SK-N-SH treated with all-trans-retinoic acid at 6 μM for 48 hours (cell line): ENCODE measurements at regions not wholly inside any gene's neighbourhood (a gene's known extent, or its start where the extent isn't known, plus 50 kb on each side); places are given as distances from the start of the nearest gene placed in this dataset.

Experiments used
- ATAC-seq: fragments of 200-7000 bp; cut with Tn5 transposase; 3 replicates; pipeline ENCODE4 v1.9.1; 2020; ENCODE audit warnings: mild to moderate bottlenecking, moderate library complexity
- ARNTL ChIP-seq: fragments of 450-650 bp; formaldehyde crosslinking; IDR thresholded peaks from 2 replicates; pipeline ENCODE4 v1.5.0; 2020; ENCODE audit warnings: low read depth, mild to moderate bottlenecking, moderate library complexity, borderline replicate concordance
- BACH2 ChIP-seq: fragments of 250-450 bp; sonication (Bioruptor Pico); IDR thresholded peaks from 2 replicates; pipeline ENCODE4 v1.9.0; 2021; ENCODE audit warnings: mild to moderate bottlenecking, borderline replicate concordance
- CREB5 ChIP-seq: fragments of 250-450 bp; sonication (Bioruptor Pico); IDR thresholded peaks from 2 replicates; pipeline ENCODE4 v1.5.1; 2020; ENCODE audit warnings: low read depth, mild to moderate bottlenecking, moderate library complexity
- CSDC2 ChIP-seq: fragments of 250-450 bp; sonication (Bioruptor Pico); IDR thresholded peaks from 2 replicates; pipeline ENCODE4 v1.5.0; 2020; ENCODE audit warnings: mild to moderate bottlenecking, moderate library complexity
- GLIS3 ChIP-seq: fragments of 250-450 bp; sonication (Bioruptor Pico); IDR thresholded peaks from 2 replicates; pipeline ENCODE4 v1.5.0; 2020; ENCODE audit warnings: mild to moderate bottlenecking, moderate library complexity
- ISL1 ChIP-seq: fragments of 250-450 bp; sonication (Bioruptor Pico); IDR thresholded peaks from 2 replicates; pipeline ENCODE4 v2.1.2; 2022; ENCODE audit warnings: mild to moderate bottlenecking, moderate library complexity
- PATZ1 ChIP-seq: fragments of 250-450 bp; sonication (Bioruptor Pico); IDR thresholded peaks from 2 replicates; pipeline ENCODE4 v1.8.0; 2020; ENCODE audit warnings: mild to moderate bottlenecking, moderate library complexity, borderline replicate concordance
- PPARA ChIP-seq: fragments of 250-450 bp; sonication (Bioruptor Pico); IDR thresholded peaks from 2 replicates; pipeline ENCODE4 v1.5.0; 2020; ENCODE audit warnings: mild to moderate bottlenecking, borderline replicate concordance
- RARB ChIP-seq: fragments of 250-450 bp; sonication (Bioruptor Pico); IDR thresholded peaks from 2 replicates; pipeline ENCODE4 v1.8.0; 2021; ENCODE audit warnings: mild to moderate bottlenecking, moderate library complexity
- SNAI2 ChIP-seq: fragments of 250-450 bp; sonication (Bioruptor Pico); IDR thresholded peaks from 2 replicates; pipeline ENCODE4 v1.5.0; 2020; ENCODE audit warnings: mild to moderate bottlenecking, moderate library complexity
- TCF4 ChIP-seq: fragments of 250-450 bp; sonication (Bioruptor Pico); IDR thresholded peaks from 2 replicates; pipeline ENCODE4 v1.8.0; 2021; ENCODE audit warnings: mild to moderate bottlenecking, moderate library complexity, borderline replicate concordance
- TOX ChIP-seq: fragments of 250-450 bp; sonication (Bioruptor Pico); IDR thresholded peaks from 2 replicates; pipeline ENCODE4 v1.8.0; 2021; ENCODE audit warnings: mild to moderate bottlenecking, moderate library complexity, borderline replicate concordance
- ZC3H10 ChIP-seq: fragments of 250-450 bp; sonication (Bioruptor Pico); IDR thresholded peaks from 2 replicates; pipeline ENCODE4 v1.5.1; 2021; ENCODE audit warnings: mild to moderate bottlenecking, moderate library complexity
- ZFP3 ChIP-seq: fragments of 250-450 bp; sonication (Bioruptor Pico); IDR thresholded peaks from 2 replicates; pipeline ENCODE4 v1.5.0; 2020; ENCODE audit warnings: mild to moderate bottlenecking, moderate library complexity
- ZFP30 ChIP-seq: fragments of 450-650 bp; formaldehyde crosslinking; IDR thresholded peaks from 2 replicates; pipeline ENCODE4 v1.5.0; 2022; ENCODE audit warnings: mild to moderate bottlenecking, moderate library complexity
- ZNF8 ChIP-seq: fragments of 450-650 bp; formaldehyde crosslinking; IDR thresholded peaks from 2 replicates; pipeline ENCODE4 v1.5.0; 2020; ENCODE audit warnings: mild to moderate bottlenecking, moderate library complexity
- TF ChIP-seq, protein P1 (sequence below): fragments of 250-450 bp; sonication (Bioruptor Pico); IDR thresholded peaks from 2 replicates; pipeline ENCODE4 v1.8.0; 2021; ENCODE audit warnings: low read depth, mild to moderate bottlenecking, moderate library complexity, borderline replicate concordance

- TF ChIP-seq ZNF8 (CRISPR knock-in tag), result no peak
- no peak for TF ChIP-seq PATZ1 (CRISPR knock-in tag)
- no peak for TF ChIP-seq ZFP3 (CRISPR knock-in tag)
- no peak for TF ChIP-seq GLIS3
- no peak for ATAC-seq
These were observed 812.6 kb upstream of the ADGRL4 start for GRCh38 chr1:79819140-79819539.

GRCh38 chr1:79817031-79817560 is 810.6 kb upstream of the ADGRL4 start:
- TF ChIP-seq TCF4 (CRISPR knock-in tag) (no peak), SNAI2 (no peak), CREB5 (CRISPR knock-in tag) (no peak), ISL1 (CRISPR knock-in tag) (no peak), ARNTL (CRISPR knock-in tag) (no peak), PPARA (CRISPR knock-in tag) (no peak), GLIS3 (no peak), BACH2 (CRISPR knock-in tag) (no peak)
- TF ChIP-seq, protein P1, sequence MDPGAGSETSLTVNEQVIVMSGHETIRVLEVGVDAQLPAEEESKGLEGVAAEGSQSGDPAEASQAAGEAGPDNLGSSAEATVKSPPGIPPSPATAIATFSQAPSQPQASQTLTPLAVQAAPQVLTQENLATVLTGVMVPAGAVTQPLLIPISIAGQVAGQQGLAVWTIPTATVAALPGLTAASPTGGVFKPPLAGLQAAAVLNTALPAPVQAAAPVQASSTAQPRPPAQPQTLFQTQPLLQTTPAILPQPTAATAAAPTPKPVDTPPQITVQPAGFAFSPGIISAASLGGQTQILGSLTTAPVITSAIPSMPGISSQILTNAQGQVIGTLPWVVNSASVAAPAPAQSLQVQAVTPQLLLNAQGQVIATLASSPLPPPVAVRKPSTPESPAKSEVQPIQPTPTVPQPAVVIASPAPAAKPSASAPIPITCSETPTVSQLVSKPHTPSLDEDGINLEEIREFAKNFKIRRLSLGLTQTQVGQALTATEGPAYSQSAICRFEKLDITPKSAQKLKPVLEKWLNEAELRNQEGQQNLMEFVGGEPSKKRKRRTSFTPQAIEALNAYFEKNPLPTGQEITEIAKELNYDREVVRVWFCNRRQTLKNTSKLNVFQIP (CRISPR knock-in tag), result no peak
- ATAC-seq, result no peak

DNA sequence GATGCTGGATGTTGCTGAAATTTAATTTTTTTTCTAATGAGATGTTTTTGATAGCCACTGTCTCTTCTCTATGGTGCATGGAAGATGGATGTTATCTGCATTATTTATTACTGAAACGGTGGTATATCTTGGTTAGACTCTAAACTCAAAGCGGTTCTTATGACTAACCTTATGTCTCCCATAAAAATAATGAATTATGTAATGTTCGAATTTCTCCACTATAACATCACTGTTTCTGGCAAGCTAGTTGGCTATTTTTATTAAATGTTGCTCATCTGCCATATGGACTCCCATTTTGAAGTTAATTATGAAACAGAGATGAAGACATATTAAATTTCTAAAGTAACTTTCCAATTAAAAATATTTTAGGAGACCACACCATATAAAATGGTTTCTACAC is 808.6 kb upstream of the ADGRL4 start:
- TF ChIP-seq ZFP30 (CRISPR knock-in tag), result no peak
- peak; percentile 85 for TF ChIP-seq ISL1 (CRISPR knock-in tag)
- peak; percentile 72; the same call in 1 of the 2 replicates for TF ChIP-seq CREB5 (CRISPR knock-in tag)
- no peak for TF ChIP-seq GLIS3
- TF ChIP-seq ZNF8 (CRISPR knock-in tag), result peak; percentile 6; the same call in 1 of the 2 replicates
- no peak for ATAC-seq

GRCh38 chr1:79811173-79811572 is 804.6 kb upstream of the ADGRL4 start:
- TF ChIP-seq PATZ1 (CRISPR knock-in tag), result 0 out of 2 replicates have a peak, but pooled peaks have one; percentile 71
- TF ChIP-seq ZC3H10, result peak; percentile 91; the same call in 1 of the 2 replicates
- peak; percentile 63; the same call in 1 of the 2 replicates for TF ChIP-seq RARB (CRISPR knock-in tag)
- TF ChIP-seq ISL1 (CRISPR knock-in tag), result peak; percentile 100
- TF ChIP-seq TOX, result peak; percentile 96
- TF ChIP-seq CSDC2, result no peak
- no peak for TF ChIP-seq CREB5 (CRISPR knock-in tag)
- TF ChIP-seq, protein P1 (CRISPR knock-in tag), result peak; percentile 88; the same call in 1 of the 2 replicates
- no peak for TF ChIP-seq ZFP30 (CRISPR knock-in tag)
- peak; percentile 93 for ATAC-seq
